NCI-H2227 (cell line): ENCODE measurements at regions not wholly inside any gene's neighbourhood (a gene's known extent, or its start where the extent isn't known, plus 50 kb on each side); places are given as distances from the start of the nearest gene placed in this dataset.
"Not testable (repeated sequence)": the region's sequence is repeated elsewhere in the genome, so short reads cannot be mapped to it uniquely, and the experiment has no call there.

Experiments used
- DNase-seq: peaks from one replicate; lab custom pipeline; 2025; ENCODE audit not compliant: unreplicated experiment; lab: John Stamatoyannopoulos, UW

- no peak for DNase-seq
Observed at GRCh38 chr10:52539463-52539862, 225.4 kb downstream of the DKK1 start.

GRCh38 chr10:52540479-52540984, 226.5 kb downstream of the DKK1 start:
- DNase-seq = no peak

GRCh38 chr10:52541006-52541473, 227.0 kb downstream of the DKK1 start:
- DNase-seq = no peak

- DNase-seq = no peak
Observed at GRCh38 chr10:52542906-52543305, 228.8 kb downstream of the DKK1 start.

- no peak for DNase-seq
Observed at GRCh38 chr10:52551046-52551445, 221.5 kb downstream of the MBL2 start.

DNA sequence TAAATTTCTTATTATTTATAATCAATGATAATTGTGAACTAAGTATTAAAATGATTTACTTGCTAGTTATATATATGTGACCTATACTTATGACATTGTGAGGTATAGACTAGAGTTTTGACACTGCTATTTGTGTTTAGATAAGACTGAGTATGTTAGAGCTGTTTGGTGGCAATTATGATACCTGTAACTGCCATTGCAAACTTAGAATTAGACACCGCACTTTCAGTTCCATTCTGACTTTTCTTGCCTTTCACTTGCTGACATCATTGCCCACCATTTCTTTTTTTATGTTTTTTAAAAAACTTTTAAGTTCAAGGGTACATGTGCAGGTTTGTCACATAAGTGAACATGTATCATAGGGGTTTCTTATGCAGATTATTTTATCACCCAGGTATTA, 214.5 kb downstream of the MBL2 start:
- no peak for DNase-seq

DNA sequence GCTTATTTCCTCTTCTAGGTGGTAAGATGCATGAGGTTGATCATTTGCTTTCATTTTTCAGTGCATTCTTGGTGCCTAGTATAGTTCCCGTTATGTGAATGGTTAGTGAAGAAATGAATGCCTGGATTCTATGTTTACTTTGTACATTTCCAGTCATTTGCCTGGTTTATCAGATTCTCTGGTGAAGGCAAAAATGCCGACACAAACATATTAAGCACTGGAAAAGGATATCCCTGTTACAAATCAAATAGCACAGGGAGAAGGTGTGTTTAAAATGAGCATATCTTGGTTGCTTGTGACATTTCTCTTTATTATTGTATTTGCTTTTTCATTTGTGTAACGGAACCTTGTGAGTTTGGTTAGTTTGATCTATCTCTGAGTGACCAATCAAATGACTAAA, 211.3 kb downstream of the MBL2 start:
- no peak for DNase-seq

GRCh38 chr10:52563360-52563759, 209.2 kb downstream of the MBL2 start:
- no peak for DNase-seq

GRCh38 chr10:52566471-52567246, 205.9 kb downstream of the MBL2 start:
- no peak for DNase-seq

DNA sequence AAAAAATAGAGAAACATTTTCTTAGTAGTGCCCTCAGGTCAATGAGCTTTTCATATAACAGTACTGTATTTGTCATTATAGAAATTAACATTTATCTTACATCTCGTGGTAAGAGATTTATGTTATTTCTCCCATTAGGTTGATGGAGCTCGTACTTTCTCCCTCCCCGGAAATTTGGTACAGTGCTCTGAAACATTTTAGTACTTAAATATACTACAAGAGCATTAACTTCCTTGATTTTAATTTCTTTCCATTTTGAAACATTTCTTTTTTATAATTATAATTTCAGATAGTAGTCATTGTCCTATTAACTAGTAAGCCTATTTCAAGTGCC, 205.4 kb downstream of the MBL2 start:
- DNase-seq = no peak

DNA sequence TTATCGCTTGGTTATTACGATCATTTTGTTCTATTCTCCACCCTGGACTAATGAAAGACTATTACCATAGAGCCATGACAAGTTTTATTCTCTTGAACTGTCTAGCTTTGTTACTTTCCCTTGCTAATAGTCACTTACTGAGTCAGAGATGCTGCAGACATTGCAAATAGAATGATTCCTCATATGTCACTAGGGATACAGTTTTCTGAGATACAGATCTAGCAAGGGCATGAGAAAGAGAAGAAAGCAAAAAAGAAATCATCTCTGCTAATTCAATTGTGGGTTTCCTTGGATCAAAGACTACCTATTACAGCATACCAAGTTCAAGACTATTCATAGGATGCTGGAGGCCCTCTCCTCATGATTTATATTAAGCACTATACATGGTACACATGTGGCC, 204.3 kb downstream of the MBL2 start:
- no peak for DNase-seq

- DNase-seq = no peak
Observed at GRCh38 chr10:52570490-52570889, 202.1 kb downstream of the MBL2 start.

DNA sequence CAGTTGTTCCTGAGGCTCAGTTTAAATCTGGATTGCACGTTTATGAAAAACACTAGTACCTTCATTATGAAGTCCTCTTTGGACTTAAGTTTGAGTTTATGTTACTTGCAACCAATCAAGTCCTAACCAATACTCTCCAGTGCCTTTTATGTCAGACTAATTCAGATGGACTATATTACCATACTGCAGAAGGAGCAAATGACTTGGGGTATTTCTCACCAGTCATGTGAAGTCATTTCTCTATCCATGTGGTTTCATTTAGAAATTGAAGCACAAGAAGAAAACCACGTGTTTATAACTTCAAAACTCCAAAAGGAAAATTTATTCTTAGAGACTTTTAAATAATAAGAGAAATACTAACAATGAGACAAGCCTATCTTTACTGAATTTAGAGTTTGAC, 201.6 kb downstream of the MBL2 start:
- DNase-seq = no peak

- DNase-seq = no peak
Observed at GRCh38 chr10:52571516-52572182, 200.9 kb downstream of the MBL2 start.

GRCh38 chr10:52573347-52573746, 199.2 kb downstream of the MBL2 start:
- no peak for DNase-seq

- DNase-seq = no peak
Observed at GRCh38 chr10:52574697-52575096, 197.9 kb downstream of the MBL2 start.

- no peak for DNase-seq
Observed at GRCh38 chr10:52577047-52577446, 195.5 kb downstream of the MBL2 start.

- no peak for DNase-seq
Observed at GRCh38 chr10:52578871-52579405, 193.6 kb downstream of the MBL2 start.

DNA sequence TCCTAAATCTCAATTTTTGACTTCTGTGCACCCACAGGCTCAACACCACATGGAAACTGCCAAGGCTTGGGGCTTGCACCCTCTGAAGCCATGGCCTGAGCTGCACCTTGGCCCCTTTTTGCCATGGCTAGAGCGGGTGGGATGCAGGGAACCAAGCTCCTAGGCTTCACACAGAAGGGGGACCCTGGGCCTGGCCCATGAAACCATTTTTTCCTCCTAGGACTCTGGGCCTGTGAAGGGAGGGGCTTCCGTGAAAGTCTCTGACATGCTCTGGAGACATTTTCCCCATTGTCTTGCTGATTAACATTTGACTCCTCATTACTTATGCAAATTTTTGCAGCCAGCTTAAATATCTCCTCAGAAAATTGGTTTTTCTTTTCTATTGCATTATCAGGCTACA, 190.9 kb downstream of the MBL2 start:
- not testable (repeated sequence) for DNase-seq

DNA sequence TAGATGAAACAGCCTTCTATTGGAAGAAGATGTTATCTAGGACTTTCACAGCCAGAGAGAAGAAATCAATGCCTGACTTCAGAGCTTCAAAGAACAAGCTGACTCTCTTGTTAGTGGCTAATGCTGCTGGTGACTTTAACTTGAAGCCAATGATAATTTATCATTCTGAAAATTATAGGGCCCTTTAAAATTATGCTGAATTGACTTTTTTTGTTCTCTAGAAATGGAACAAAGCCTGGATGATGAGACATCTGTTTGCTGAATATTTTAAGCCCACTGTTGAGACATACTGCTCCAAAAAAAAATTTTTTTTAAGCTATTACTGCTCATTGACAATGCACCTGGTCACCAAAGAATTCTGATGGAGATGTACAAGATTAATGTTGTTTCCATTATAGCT, 189.2 kb downstream of the MBL2 start:
- DNase-seq = no peak

- no peak for DNase-seq
Observed at GRCh38 chr10:52586710-52587109, 185.9 kb downstream of the MBL2 start.

DNA sequence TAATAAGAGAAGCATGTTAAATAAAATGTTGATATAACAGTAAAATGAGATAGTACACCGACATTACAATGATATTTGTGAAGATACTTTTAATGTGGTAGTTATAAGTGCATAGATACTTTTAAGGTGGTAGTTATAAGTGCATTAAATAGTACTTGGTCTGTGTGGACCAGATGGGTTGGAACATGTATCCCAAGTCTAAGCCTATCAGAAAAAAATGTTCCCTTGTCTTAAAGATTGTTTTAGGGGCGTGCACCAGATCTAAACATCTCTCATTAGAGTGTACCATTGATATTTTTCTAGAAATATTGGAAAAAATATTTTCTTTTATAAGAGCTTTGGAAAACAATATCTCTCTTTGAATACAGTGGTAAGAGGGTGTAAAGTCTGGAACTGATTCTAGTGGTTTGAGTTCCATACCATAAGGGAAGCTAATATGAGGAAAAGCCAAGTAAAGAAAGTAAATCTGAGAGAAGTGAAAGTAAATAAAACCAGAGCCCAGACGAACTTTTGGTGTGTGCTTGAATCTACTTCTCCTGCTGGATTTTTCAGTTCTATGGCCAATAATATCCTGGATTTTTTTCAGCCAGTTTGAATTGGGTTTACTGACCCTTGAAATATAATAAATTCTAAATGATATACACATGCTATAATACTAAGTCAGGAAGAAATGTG, 175.3 kb downstream of the MBL2 start:
- no peak for DNase-seq
